GM21381 (cell line): ENCODE measurements at regions not wholly inside any gene's neighbourhood (a gene's known extent, or its start where the extent isn't known, plus 50 kb on each side); places are given as distances from the start of the nearest gene placed in this dataset.

Source experiments
- ATAC-seq: cut with Tn5 transposase; IDR thresholded peaks from one replicate; pipeline ENCODE4 v1.9.1; 2021; ENCODE audit warnings: mild to moderate bottlenecking, moderate library complexity; ENCODE audit not compliant: unreplicated experiment

DNA sequence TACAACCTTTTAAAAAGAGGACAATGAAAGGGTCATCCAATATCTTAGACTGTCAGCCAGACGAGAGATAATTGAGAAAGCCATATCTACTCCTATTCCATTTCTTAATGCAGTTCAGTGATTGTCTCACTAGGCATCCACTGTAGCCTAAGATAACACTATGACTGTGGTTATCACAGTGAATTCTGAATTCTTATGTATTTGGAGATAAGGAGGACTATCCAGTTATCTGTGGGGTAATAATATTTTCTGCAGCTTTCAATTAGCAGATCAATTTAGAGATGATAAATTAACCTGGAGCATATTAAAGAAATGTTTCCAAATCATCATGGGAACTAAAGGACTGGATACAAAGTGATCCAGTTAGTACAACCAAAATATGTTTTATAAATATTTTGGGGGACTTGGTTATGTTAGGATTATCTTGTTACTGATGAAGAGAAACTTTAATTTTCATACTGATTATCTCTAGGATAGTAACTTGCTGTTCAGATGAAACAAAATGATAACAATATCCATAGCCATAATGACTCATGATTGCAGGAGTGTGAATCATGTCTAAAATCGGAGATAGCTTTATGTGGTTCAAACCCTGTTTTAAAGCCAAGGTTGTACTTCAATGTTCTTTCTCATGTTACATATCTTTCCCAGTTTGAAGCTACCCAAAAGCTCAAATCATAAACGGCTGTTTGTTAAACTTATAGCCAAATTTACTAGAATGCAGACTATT, 1152.0 kb downstream of the HACE1 start:
- ATAC-seq: no peak

DNA sequence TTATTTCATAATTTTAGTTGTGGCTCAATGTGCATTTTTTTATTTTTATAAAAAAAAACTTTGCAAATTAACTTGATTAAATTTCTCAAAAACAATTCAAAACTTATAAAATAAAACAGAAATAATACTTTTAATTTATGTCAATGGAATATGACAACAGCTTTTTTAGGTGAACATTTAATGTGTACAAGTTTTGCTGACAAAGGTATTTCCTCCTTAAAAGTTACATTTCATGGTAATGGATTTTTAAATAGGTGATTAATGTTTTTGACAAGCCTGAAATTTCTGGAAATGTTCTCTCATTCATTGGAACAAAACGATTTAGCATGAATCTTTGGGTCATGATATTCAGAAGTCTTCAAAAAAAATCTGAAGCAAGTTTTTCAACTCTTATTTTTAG, 1160.0 kb downstream of the HACE1 start:
- ATAC-seq: no peak

DNA sequence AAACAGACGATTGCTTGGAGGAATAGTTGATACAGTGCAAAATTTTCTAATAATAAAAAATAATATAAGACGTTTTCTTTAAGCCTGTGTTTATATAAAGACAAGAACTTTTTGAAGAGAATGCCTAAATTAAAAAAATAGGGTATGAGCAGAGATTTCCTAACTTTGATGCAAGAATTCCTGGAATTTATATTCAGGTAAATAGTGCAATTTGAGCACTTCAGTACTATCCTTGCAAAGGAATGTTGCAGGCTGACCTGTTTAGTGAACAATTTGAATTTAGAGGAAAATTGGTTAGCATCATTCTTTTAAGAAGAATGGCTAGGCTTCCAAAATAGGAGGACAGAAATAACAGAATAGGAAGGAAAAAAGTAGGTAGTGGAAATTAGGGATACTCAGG, 1172.3 kb downstream of the HACE1 start:
- no peak for ATAC-seq

- no peak for ATAC-seq
Measured at GRCh38 chr6:103680116-103680515, 1179.6 kb downstream of the HACE1 start.

DNA sequence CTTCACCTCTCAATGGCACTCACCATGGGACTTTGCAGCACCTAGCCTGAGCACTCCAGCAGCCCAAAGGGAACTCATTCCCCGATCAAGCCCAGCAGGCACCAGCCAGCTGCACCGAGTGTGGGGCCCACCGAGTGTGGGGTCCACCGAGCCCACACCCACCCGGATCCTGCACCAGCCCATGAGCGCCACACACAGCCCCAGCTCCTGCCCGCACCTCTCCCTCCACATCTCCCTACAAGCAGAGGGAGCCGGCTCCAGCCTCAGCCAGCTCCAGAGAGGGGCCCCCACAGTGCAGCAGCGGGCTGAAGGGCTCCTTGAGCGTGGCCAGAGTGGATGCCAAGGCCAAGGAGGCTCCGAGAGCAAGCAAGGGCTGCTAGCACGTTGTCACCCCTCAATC, 1182.4 kb downstream of the HACE1 start:
- ATAC-seq: no peak

GRCh38 chr6:103675807-103676406, 1183.8 kb downstream of the HACE1 start:
- no peak for ATAC-seq

- no peak for ATAC-seq
Measured at GRCh38 chr6:103674790-103675189, 1184.9 kb downstream of the HACE1 start.

DNA sequence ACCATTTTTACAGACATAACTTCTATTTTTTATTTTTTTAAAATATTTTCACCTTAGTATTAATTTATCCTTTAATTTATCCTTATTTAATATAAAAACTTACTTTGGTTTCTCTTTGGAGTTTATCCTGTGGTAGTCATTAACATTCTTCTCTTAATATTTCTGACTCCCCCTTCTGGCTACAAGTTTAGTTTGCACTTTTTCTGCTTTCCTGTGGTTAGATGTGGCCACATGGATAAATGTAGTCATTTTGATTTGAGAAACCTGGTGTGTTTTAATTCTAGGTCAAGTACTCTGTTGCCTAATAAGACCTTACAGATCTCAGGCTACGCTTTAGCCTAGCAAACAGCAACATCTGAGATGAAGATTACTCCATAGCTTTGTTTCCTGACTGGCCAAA, 1187.5 kb downstream of the HACE1 start:
- ATAC-seq: no peak

GRCh38 chr6:103629613-103630012, 1230.1 kb downstream of the HACE1 start:
- ATAC-seq: no peak

DNA sequence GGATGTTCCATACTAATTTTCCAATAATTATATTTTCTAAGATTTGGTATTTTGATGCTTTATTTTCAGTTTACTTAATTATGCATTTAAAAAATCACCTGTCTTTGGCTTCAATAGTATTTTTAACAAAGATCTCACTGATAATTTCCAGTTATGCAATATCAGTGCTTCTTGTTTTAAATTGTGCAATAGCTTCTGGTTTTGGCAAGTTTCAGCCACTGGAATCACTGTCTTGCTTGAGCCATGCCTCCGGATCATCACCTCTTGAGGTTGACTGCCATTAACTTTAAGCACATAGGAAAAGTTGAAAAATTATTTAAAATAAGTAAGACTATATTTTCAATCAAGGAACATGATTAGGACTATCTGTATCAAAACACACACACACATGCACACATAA, 1242.1 kb downstream of the HACE1 start:
- no peak for ATAC-seq

- no peak for ATAC-seq
Measured at GRCh38 chr6:103587722-103588121, 1272.0 kb downstream of the HACE1 start.

DNA sequence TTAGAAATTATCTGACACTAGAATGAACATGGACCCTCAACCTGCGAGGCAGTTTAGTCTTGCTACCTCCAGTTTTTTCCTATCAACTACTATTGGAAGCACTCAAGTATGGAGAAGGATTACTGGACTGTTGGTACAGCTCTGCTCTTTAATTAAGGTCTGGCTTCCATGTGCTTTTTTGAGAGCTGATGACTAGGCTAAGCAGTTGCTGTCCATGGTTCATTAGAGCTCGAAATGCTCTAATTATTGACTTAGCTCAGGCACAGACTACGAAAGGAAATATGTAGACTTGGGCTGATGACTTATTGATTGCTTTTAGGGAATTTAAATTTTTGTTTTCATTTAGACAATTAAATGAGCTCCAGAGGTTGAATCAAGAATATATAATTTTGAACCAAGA, 1281.6 kb downstream of the HACE1 start:
- no peak for ATAC-seq

DNA sequence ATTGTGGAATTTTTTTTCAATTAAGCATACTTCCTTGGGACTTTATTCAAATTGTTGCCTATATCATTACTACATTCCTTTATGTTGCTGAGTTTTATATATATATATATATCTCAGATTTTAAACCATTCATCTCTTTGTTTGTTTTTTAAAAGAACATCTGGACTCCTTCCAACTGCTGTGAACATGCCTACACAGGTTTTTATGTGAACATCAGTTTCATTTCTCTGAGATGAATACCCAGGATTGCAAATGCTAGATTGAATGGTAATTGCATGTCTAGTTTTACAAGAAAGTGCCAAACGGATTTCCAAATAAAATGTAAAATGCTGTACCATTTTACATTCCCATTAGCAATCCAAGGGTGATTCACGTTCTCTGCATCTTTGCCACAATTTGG, 1289.3 kb downstream of the HACE1 start:
- no peak for ATAC-seq

DNA sequence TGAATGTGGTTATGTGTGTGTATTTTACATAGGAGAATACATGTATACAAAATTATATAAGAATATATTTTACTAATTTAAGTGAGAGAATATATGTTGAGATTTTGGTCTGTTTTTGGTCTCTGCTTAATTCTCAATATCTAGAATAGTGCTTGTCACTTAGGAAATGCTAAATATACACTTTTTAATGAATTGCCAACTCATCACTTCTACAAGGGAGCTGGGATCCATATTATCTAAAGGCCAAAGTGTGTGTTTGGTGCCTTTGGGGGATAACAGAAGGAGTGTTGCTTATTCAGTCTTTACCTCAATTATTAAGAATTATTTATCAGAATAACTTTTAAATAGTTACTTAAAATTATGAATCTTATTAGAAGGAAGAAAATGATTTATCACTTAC, 1304.8 kb downstream of the HACE1 start:
- no peak for ATAC-seq

GRCh38 chr6:103538381-103538780, 1321.3 kb downstream of the HACE1 start:
- no peak for ATAC-seq

DNA sequence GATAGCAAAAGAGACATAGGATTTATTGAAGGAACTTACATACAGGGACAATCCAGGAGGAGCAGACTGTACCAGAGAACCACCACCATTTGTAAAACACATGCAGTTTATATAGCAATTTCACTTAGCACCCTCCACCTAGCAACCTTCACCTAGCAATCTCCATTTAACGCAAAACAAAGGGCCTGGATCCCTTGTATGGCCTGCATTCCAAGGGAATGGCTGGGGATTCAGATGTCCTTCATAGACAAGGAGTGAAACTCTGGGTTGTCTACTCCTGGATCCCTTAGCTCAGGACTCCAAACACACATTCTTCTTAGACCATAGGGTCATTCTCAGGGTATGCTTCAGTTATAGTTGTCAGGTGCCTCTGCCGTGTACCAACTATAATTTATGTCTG, 1324.9 kb downstream of the HACE1 start:
- no peak for ATAC-seq

DNA sequence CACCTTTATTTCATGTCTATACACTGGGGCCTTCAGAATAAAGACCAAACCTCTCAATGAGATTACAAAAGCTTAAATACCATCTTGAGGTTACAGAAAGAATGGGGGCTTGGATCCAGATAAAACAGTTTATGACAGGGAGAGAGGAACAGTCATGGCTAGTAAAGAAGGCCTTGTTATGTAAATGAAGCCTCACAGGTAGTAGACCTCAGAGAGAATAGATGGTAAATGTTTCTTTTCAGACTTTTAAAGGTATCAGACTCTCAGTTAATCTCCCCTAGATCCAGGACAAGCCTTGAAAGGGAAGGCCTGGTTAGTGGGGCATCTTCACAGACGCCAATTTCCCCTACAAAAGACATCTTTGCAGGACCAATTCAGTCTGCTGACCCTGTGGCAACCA, 1325.6 kb downstream of the HACE1 start:
- no peak for ATAC-seq

DNA sequence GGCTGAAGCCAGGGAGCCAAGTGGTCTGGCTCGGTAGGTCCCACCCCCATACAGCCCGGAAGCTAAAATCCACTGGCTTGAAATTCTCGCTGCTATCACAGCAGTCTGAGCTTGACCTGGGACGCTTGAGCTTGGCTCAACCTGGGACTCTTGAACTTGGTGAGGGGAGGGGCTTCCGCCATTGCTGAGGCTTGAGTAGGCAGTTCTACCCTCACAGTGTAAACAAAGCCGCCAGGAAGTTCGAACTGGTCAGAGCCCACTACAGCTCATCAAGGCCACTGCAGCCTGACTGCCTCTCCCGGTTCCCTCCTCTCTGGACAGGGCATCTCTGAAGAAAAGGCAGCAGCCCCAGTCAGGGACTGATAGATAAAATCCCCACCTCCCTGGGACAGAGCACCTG, 1337.7 kb downstream of the HACE1 start:
- no peak for ATAC-seq

- ATAC-seq: no peak
Measured at GRCh38 chr6:103516336-103516735, 1343.4 kb downstream of the HACE1 start.

DNA sequence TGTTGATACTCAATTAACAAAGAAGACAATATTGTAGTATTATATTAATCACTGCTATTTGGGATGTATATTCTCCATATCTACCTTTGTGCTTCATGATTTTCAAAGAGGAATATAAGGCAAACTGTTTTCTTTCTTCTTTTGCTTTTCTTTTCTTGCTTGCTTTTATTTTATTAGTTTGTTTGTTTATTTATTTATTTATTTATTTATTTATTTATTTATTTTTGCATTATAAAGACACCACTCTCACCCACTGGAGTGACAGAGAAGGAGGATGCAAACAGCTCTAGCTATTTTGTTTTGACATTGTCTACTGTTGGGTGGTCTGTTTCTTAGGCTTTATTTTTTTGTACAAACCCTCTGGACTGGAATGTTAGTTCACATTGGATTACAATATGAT, 1352.7 kb downstream of the HACE1 start:
- no peak for ATAC-seq

DNA sequence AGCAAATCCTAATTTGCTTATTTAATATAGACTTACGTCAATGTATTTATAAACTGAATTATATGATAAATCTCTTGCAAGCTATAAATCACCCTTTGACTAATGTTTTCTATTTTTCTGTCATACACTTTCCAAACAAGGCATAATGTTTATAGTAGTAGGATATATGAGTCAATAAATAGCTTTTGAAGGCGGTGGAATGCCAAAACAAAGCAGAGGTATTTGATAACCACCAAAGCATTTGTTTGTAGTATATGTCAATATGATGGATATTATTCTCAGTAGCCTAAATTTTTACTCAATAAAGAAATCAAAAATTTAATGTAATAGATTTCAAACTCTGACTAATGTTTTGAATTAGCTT, 1354.6 kb downstream of the HACE1 start:
- ATAC-seq: no peak

DNA sequence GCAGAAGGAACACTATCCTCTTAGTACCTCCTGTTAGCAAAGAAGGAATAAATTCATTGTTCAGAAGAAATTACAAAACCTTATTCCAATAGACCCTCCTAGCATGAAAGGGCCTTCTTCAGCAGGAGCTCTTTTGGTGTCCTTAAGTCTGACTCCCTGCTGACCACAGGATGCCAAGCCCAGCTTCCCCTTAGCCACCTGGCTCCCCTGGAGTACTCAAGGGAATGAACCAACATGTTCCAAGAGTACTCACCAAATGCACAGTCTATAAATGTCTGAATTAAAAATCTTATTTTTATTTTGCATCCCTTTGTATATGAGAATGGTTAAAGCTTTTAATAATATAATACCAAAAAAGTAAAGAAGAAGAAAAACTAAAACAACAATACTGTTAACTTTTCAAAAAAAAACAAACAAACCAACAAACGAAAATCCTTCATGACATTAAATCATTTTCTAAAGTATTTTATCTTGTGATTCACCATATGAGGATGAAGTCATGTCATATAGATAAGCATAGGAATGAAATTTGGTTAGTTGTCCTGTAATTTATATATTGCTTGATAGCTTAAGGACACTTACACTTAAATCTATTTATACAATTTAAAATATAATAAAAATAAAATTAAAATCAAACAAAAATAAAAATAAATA, 1355.1 kb downstream of the HACE1 start:
- no peak for ATAC-seq
